Smooth muscle cell (in vitro differentiated cells): ENCODE measurements at regions not wholly inside any gene's neighbourhood (a gene's known extent, or its start where the extent isn't known, plus 50 kb on each side); places are given as distances from the start of the nearest gene placed in this dataset.

Experiments
- DNase-seq: peaks from one replicate; lab custom pipeline; 2025; ENCODE audit not compliant: unreplicated experiment; lab: John Stamatoyannopoulos, UW
- H2AFZ ChIP-seq: fragments of 200-600 bp; sonication (generic); 2 replicates; pipeline ENCODE4 v1.6.0; 2016; ENCODE audit warnings: antibody characterized with exemption, low read depth, mild to moderate bottlenecking
- H3F3A ChIP-seq: fragments of 200-600 bp; sonication (generic); 2 replicates; pipeline ENCODE4 v1.6.0; 2017; ENCODE audit warnings: antibody characterized with exemption, low read depth
- H3K27ac ChIP-seq: fragments of 200-600 bp; sonication (generic); 2 replicates; pipeline ENCODE4 v1.5.1; 2016; ENCODE audit warnings: low read depth, mild to moderate bottlenecking
- H3K27me3 ChIP-seq: fragments of 200-600 bp; sonication (generic); 2 replicates; pipeline ENCODE4 v1.6.1; 2016; ENCODE audit warnings: low read depth, mild to moderate bottlenecking
- H3K36me3 ChIP-seq: fragments of 200-600 bp; sonication (generic); 2 replicates; pipeline ENCODE4 v1.5.1; 2016; ENCODE audit warnings: low read depth
- H3K4me1 ChIP-seq: fragments of 200-600 bp; sonication (generic); 2 replicates; pipeline ENCODE4 v1.5.1; 2016; ENCODE audit warnings: low read depth
- H3K4me2 ChIP-seq: fragments of 200-600 bp; sonication (generic); 2 replicates; pipeline ENCODE4 v1.6.0; 2016; ENCODE audit warnings: mild to moderate bottlenecking
- H3K4me3 ChIP-seq: fragments of 200-600 bp; sonication (generic); 2 replicates; pipeline ENCODE4 v1.5.1; 2016; ENCODE audit warnings: mild to moderate bottlenecking
- H3K79me2 ChIP-seq: fragments of 200-600 bp; sonication (generic); 2 replicates; pipeline ENCODE4 v1.6.0; 2016; ENCODE audit warnings: low read depth, mild to moderate bottlenecking
- H3K9ac ChIP-seq: fragments of 200-600 bp; sonication (generic); 2 replicates; pipeline ENCODE4 v1.6.0; 2016; ENCODE audit warnings: low read depth
- H3K9me3 ChIP-seq: fragments of 200-600 bp; sonication (generic); replicated peaks from 2 replicates; pipeline ENCODE4 v1.5.1; 2016; ENCODE audit warnings: low read depth
- H4K20me1 ChIP-seq: fragments of 200-600 bp; sonication (generic); 2 replicates; pipeline ENCODE4 v1.6.0; 2016; ENCODE audit warnings: low read depth
- WGBS: methylation state at CpG from one replicate; pipeline ENCODE4 v1.1.7; 2016; ENCODE audit warnings: low lambda C conversion rate; 5-methylcytosine and 5-hydroxymethylcytosine counted together
- TF ChIP-seq, protein P1 (sequence below): fragments of 200-600 bp; sonication (generic); IDR thresholded peaks from 2 replicates; pipeline ENCODE4 v1.5.1; 2017; ENCODE audit warnings: borderline replicate concordance, mild to moderate bottlenecking, antibody characterized with exemption; ENCODE audit not compliant: insufficient read depth, poor library complexity, severe bottlenecking

DNA sequence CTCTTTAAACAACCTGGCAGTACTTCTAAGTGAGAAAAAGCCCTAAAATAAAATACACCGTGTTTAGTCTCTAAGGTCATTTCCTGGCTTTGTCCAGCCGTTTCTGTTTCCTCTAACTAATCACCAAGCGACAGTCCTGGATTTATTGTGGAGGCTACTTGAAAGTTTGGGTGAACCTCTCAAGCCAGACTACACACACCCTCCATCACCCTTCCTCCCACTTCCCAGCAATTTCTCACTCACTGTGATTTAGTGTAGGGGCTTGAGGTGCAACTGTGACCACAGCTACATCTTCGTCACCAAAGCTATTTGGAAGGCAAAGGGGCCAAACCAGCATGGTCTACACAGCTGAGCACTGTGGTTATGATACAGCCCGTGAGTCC, 240.0 kb upstream of the SLC24A2 start:
- no peaks in the 10 kb centered on the region for H3K9me3 ChIP-seq
- no peak overlapping the region for H3K27ac ChIP-seq
- no peaks in the 10 kb centered on the region for H3K79me2 ChIP-seq
- H2AFZ ChIP-seq: no peak overlapping the region
- H3K9ac ChIP-seq: no peak overlapping the region
- no peak overlapping the region for H3K4me2 ChIP-seq
- TF ChIP-seq, protein P1, sequence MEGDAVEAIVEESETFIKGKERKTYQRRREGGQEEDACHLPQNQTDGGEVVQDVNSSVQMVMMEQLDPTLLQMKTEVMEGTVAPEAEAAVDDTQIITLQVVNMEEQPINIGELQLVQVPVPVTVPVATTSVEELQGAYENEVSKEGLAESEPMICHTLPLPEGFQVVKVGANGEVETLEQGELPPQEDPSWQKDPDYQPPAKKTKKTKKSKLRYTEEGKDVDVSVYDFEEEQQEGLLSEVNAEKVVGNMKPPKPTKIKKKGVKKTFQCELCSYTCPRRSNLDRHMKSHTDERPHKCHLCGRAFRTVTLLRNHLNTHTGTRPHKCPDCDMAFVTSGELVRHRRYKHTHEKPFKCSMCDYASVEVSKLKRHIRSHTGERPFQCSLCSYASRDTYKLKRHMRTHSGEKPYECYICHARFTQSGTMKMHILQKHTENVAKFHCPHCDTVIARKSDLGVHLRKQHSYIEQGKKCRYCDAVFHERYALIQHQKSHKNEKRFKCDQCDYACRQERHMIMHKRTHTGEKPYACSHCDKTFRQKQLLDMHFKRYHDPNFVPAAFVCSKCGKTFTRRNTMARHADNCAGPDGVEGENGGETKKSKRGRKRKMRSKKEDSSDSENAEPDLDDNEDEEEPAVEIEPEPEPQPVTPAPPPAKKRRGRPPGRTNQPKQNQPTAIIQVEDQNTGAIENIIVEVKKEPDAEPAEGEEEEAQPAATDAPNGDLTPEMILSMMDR: no peak
- H3K4me1 ChIP-seq: peaks cover 16% of the 10 kb centered on the region
- DNase-seq: no peak
- no peaks in the 10 kb centered on the region for H4K20me1 ChIP-seq
- no peak overlapping the region for H3K4me3 ChIP-seq
- no peaks in the 10 kb centered on the region for H3K36me3 ChIP-seq
- WGBS: 37% methylated on average over 5 of the region's 5 CpGs
- H3K27me3 ChIP-seq: no peaks in the 10 kb centered on the region
- H3F3A ChIP-seq: no peaks in the 10 kb centered on the region

DNA sequence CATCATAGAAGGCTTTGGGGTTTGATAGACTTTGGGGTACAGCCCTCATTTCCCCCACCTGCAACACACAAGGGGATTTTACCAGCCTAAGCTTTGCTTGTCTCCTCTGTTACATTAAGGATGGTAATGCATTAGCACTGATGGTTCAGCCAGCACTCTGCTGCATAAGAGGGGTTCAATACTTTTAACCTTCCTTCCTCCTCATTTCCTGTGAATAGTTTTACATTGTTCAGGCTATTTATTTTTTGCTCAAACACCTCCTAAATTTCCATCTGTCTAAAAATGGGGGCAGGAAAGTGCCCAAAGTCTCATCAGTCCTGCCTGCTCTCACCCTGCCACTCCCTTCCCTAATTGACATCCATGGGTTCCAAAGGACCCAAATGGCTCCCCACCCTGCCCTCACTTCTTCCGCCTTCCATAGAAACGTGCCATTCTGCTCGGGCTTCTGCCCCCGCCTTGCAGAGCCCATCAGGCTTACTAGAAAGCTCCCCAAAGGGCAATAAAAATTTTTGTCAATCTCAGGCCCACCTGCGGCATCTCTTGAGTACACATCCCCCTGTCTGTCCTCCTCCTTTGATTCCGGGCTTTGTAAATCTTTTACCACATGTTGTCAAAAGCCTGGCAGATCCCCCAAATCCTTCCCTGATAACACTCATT, 239.5 kb upstream of the SLC24A2 start:
- H3K79me2 ChIP-seq: no peaks in the 10 kb centered on the region
- no peaks in the 10 kb centered on the region for H3K36me3 ChIP-seq
- H3K4me3 ChIP-seq: no peak overlapping the region
- H3F3A ChIP-seq: no peaks in the 10 kb centered on the region
- no peak for DNase-seq
- WGBS: 47% methylated on average over 6 of the region's 6 CpGs
- H3K27ac ChIP-seq: no peak overlapping the region
- H3K4me2 ChIP-seq: no peak overlapping the region
- no peaks in the 10 kb centered on the region for H3K9me3 ChIP-seq
- TF ChIP-seq, protein P1: no peak
- no peak overlapping the region for H3K9ac ChIP-seq
- H2AFZ ChIP-seq: no peak overlapping the region
- no peaks in the 10 kb centered on the region for H4K20me1 ChIP-seq
- H3K27me3 ChIP-seq: no peaks in the 10 kb centered on the region
- peaks cover 21% of the 10 kb centered on the region for H3K4me1 ChIP-seq

DNA sequence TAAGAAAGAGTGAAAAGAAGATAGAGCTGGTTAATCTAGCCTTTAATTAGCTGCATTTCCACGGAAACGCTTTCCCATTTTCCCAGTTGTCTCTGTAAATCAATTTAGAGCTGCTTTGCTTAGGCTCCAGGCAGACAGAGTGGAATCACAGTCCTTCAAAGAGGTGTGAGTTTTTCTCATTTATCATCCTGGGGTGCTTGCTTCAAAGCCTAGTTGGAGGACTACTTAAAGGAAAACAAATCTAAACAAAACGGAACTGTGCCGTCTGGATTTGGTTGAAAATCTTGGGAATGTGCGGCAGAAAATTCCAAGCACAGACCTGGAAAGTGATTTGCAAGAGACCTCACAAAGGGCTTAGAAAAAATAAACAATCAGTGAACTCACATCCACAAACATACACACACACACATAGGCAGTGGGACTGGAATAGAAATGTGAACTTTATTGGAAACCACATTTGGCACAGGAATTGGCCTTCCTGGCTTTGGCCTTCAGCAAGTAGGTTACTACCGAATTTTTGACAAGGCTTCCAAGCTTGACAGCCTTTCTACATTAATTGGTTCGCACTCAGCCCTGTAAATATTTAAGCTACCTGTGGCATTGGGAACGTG, 235.2 kb upstream of the SLC24A2 start:
- TF ChIP-seq, protein P1: no peak
- H3K4me2 ChIP-seq: peak overlapping the region; percentile 62

More for the DNA sequence above, 235.2 kb upstream of the SLC24A2 start:
- Histone ChIP-seq H3K9me3 (no peaks in the 10 kb centered on the region), H3K36me3 (no peaks in the 10 kb centered on the region), H4K20me1 (no peaks in the 10 kb centered on the region), H3K9ac (no peak overlapping the region), H3K79me2 (no peaks in the 10 kb centered on the region), H3K4me1 (peaks cover 18% of the 10 kb centered on the region), H3K27ac (peak overlapping the region; percentile 35), H3K4me3 (no peak overlapping the region), H3F3A (no peaks in the 10 kb centered on the region), H2AFZ (peak overlapping the region; percentile 56), H3K27me3 (no peaks in the 10 kb centered on the region)
- WGBS: 35% methylated on average over 8 of the region's 8 CpGs
- DNase-seq: no peak
